Mesothelial cell of epicardium (in vitro differentiated cells): ENCODE measurements at regions not wholly inside any gene's neighbourhood (a gene's known extent, or its start where the extent isn't known, plus 50 kb on each side); places are given as distances from the start of the nearest gene placed in this dataset.

Experiments
- DNase-seq, 2 experiments: peaks; one replicate each; pipeline ENCODE4 v3.0.0; 2021; ENCODE audit warnings: low spot score in 2 of 2; ENCODE audit not compliant: unreplicated experiment in 2 of 2
- H3K27ac Mint-ChIP-seq: 2 replicates; pipeline ENCODE4 v1.8.0; 2021; ENCODE audit warnings: mixed read lengths
- H3K27me3 Mint-ChIP-seq: 2 replicates; pipeline ENCODE4 v1.8.0; 2021; ENCODE audit warnings: low read depth, mixed read lengths
- H3K36me3 Mint-ChIP-seq: 2 replicates; pipeline ENCODE4 v1.8.0; 2021; ENCODE audit warnings: mixed read lengths
- H3K4me1 Mint-ChIP-seq: 2 replicates; pipeline ENCODE4 v1.8.0; 2021; ENCODE audit warnings: mixed read lengths
- H3K4me3 Mint-ChIP-seq: 2 replicates; pipeline ENCODE4 v1.8.0; 2021; ENCODE audit warnings: mild to moderate bottlenecking, moderate library complexity, mixed read lengths
- H3K9me3 Mint-ChIP-seq: 2 replicates; pipeline ENCODE4 v1.8.0; 2021; ENCODE audit warnings: mixed read lengths
- TF ChIP-seq, protein P1 (sequence below): fragments of 200-600 bp; sonication (generic); IDR thresholded peaks from one replicate; pipeline ENCODE4 v1.5.0; 2021; ENCODE audit warnings: antibody characterized with exemption; ENCODE audit not compliant: unreplicated experiment

DNA sequence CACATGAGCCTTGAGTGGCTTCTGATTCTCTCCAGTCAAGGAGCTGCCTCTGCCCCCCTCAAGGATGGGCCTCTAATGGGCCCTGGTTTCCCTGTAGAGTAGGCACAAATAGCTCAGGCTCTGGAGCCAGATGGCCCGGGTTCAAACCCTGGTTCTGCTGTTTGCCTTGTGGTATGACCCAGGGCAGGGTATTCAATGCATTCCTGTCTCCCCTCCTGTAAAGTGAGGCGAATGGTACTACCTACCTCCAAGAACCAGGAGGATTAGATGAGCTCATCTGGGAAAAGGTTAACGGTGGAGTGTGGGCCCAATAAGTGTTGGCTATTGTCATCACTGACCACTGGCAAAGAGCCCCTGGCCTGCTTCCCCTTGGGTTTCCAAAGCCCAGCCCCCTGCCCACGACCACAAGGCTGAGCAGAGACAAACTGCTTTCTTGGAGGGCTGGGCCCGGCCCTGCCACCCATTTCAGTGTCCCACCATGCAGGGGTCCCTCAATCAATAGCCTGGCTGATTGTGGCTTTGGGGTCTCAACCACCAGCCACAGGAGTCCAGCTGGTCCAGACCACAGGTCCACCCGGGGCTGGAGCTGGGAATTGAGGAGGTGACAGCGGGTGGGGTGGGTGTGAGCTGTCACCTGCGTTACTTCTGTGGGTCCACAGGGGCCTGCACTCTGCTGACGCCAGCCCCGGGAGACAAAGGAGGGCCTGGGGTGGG lies 115.6 kb upstream of the RUNX3 start:
- Mint-ChIP-seq H3K4me3 (no peak overlapping the region), H3K36me3 (no peaks in the 10 kb centered on the region), H3K9me3 (no peaks in the 10 kb centered on the region), H3K27ac (no peak overlapping the region), H3K27me3 (peaks cover 18% of the 10 kb centered on the region), H3K4me1 (no peaks in the 10 kb centered on the region)
- TF ChIP-seq, protein P1, sequence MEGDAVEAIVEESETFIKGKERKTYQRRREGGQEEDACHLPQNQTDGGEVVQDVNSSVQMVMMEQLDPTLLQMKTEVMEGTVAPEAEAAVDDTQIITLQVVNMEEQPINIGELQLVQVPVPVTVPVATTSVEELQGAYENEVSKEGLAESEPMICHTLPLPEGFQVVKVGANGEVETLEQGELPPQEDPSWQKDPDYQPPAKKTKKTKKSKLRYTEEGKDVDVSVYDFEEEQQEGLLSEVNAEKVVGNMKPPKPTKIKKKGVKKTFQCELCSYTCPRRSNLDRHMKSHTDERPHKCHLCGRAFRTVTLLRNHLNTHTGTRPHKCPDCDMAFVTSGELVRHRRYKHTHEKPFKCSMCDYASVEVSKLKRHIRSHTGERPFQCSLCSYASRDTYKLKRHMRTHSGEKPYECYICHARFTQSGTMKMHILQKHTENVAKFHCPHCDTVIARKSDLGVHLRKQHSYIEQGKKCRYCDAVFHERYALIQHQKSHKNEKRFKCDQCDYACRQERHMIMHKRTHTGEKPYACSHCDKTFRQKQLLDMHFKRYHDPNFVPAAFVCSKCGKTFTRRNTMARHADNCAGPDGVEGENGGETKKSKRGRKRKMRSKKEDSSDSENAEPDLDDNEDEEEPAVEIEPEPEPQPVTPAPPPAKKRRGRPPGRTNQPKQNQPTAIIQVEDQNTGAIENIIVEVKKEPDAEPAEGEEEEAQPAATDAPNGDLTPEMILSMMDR = no peak
- no peak for DNase-seq

GRCh38 chr1:25043228-25043580 lies 113.1 kb upstream of the RUNX3 start:
- Mint-ChIP-seq H3K9me3 (no peaks in the 10 kb centered on the region), H3K4me1 (no peaks in the 10 kb centered on the region), H3K27me3 (peaks cover 26% of the 10 kb centered on the region), H3K27ac (no peak overlapping the region), H3K36me3 (no peaks in the 10 kb centered on the region), H3K4me3 (no peak overlapping the region)
- TF ChIP-seq, protein P1 = no peak
- no peak for DNase-seq

GRCh38 chr1:25042331-25043227 lies 112.5 kb upstream of the RUNX3 start:
- peaks cover 24% of the 10 kb centered on the region for H3K27me3 Mint-ChIP-seq
- H3K36me3 Mint-ChIP-seq = no peaks in the 10 kb centered on the region
- H3K4me3 Mint-ChIP-seq = no peak overlapping the region

GRCh38 chr1:25041916-25042315 lies 111.8 kb upstream of the RUNX3 start:
- H3K36me3 Mint-ChIP-seq = no peaks in the 10 kb centered on the region

More at GRCh38 chr1:25042331-25043227, 112.5 kb upstream of the RUNX3 start:
- H3K27ac Mint-ChIP-seq = no peak overlapping the region
- TF ChIP-seq, protein P1 = no peak
- H3K4me1 Mint-ChIP-seq = no peaks in the 10 kb centered on the region
- no peaks in the 10 kb centered on the region for H3K9me3 Mint-ChIP-seq
- DNase-seq = no peak

DNA sequence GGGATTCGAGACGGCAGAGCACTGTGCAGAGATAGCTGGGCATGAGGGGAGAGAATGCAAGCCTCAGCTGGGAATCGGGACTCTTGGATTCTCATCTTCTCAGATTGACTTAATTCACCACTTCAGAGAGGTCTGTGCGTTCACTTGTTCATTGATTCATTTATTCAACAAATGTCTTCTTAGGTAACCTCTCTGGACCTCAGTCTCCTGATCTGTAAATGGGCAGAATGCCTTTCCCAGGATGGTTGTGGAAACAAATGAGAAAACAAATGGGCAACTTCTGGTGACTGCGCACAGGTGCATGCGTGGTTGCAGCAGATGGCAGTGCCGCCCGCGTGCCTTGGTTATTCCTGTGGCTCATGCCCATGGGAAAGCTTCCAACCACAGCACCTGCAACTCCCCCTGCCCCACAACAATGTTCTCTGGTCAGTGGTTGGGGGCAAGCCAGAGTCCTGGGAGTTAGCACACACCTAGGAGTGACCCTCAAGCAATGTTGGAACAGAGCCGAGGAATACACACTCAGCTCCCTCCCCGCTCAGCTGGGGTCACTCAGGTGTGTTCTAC lies 110.1 kb upstream of the RUNX3 start:
- no peaks in the 10 kb centered on the region for H3K36me3 Mint-ChIP-seq
- DNase-seq = no peak
- H3K4me3 Mint-ChIP-seq = no peak overlapping the region
- H3K9me3 Mint-ChIP-seq = no peaks in the 10 kb centered on the region
- H3K27ac Mint-ChIP-seq = no peak overlapping the region
- peaks cover 24% of the 10 kb centered on the region for H3K27me3 Mint-ChIP-seq
- TF ChIP-seq, protein P1 = no peak
- no peaks in the 10 kb centered on the region for H3K4me1 Mint-ChIP-seq

More at GRCh38 chr1:25041916-25042315, 111.8 kb upstream of the RUNX3 start:
- Mint-ChIP-seq H3K4me3 (no peak overlapping the region), H3K9me3 (no peaks in the 10 kb centered on the region), H3K27ac (no peak overlapping the region), H3K4me1 (no peaks in the 10 kb centered on the region), H3K27me3 (peaks cover 24% of the 10 kb centered on the region)
- TF ChIP-seq, protein P1 = no peak
- no peak for DNase-seq
